ENCODE measurements at regions not wholly inside any gene's neighbourhood (a gene's known extent, or its start where the extent isn't known, plus 50 kb on each side); places are given as distances from the start of the nearest gene placed in this dataset.

- no peaks in the 10 kb centered on the region for H3K79me2 ChIP-seq (ENCODE audit: insufficient read depth, low read length)
- CTCF ChIA-PET = no interaction called here
- H3K9me2 ChIP-seq (ENCODE audit: insufficient read depth) = no peaks in the 10 kb centered on the region
- H2AFZ ChIP-seq (ENCODE audit: low read depth, low read length, poor library complexity, severe bottlenecking) = no peak overlapping the region
- no peaks in the 10 kb centered on the region for H3K9me3 ChIP-seq (ENCODE audit: control insufficient read depth in 1 of 2, insufficient read depth in 1 of 2, low read depth in 1 of 2, low read length in 2 of 2)
- H4K20me1 ChIP-seq (ENCODE audit: insufficient read depth) = no peaks in the 10 kb centered on the region
- no TSS peak for BruUV-seq (replicated peaks)
- POLR2A ChIA-PET = no interaction called here
- RAD21 ChIA-PET (ENCODE audit: low non-redundant PET in 1 of 2, low total read pairs in 2 of 2, uncharacterized antibody in 2 of 2, unreplicated experiment in 2 of 2) = no interaction called here
- no peak overlapping the region for H3K9ac ChIP-seq (ENCODE audit: low read length)
- H3K36me3 ChIP-seq (ENCODE audit: control insufficient read depth in 1 of 2, insufficient read depth in 2 of 2, low read length in 2 of 2) = no peaks in the 10 kb centered on the region
- no peak overlapping the region for H3K4me3 ChIP-seq (replicated peaks in 1 of 2; ENCODE audit: low read depth in 1 of 2, low read length in 2 of 2)
- intact Hi-C loops (cut with micrococcal nuclease) = no loop called here
- H3K4me2 ChIP-seq (ENCODE audit: low read length) = no peak overlapping the region
- no peaks in the 10 kb centered on the region for H3K4me1 ChIP-seq (ENCODE audit: control insufficient read depth in 1 of 2, insufficient read depth in 2 of 2, low read length in 2 of 2)
- peaks cover 57% of the 10 kb centered on the region for H3K27me3 ChIP-seq (ENCODE audit: insufficient read depth, low read length)
- DNase-seq (ENCODE audit: low read depth, low spot score) = no peak
- ATAC-seq = no peak
- H3K27ac ChIP-seq (ENCODE audit: low read depth, low read length) = no peak overlapping the region
- no peak for TF ChIP-seq EGR1 (IDR thresholded peaks at IDR 0.05; ENCODE audit: low read depth)
- no peak for TF ChIP-seq POLR2A (IDR thresholded peaks at IDR 0.05; ENCODE audit: borderline replicate concordance, extremely low read depth, insufficient read depth, insufficient read length)
- no peak for TF ChIP-seq CTCF (IDR thresholded peaks at IDR 0.05 in 2 of 3, conservative IDR thresholded peaks at IDR 0.05 in 1 of 3; ENCODE audit: borderline replicate concordance in 1 of 3, insufficient read depth in 1 of 3, low read depth in 2 of 3, low read length in 2 of 3)
- no peak for TF ChIP-seq REST (IDR thresholded peaks at IDR 0.05; ENCODE audit: low read depth)
- TF ChIP-seq ELF1 (IDR thresholded peaks at IDR 0.05; ENCODE audit: borderline replicate concordance, low read depth) = no peak
- no peak for TF ChIP-seq SIN3A (IDR thresholded peaks at IDR 0.05; ENCODE audit: low read depth)
- no peak for TF ChIP-seq EZH2 (IDR thresholded peaks at IDR 0.05)
- no peak for TF ChIP-seq RAD21 (IDR thresholded peaks at IDR 0.05; ENCODE audit: low read depth)
- no peak for TF ChIP-seq SRF (IDR thresholded peaks at IDR 0.05; ENCODE audit: low read depth)
- TF ChIP-seq JUND (IDR thresholded peaks at IDR 0.05) = no peak
- no peak for TF ChIP-seq EZH2phosphoT487 (IDR thresholded peaks at IDR 0.05; ENCODE audit: borderline replicate concordance)
- no peak for TF ChIP-seq CBX3 (IDR thresholded peaks at IDR 0.05; ENCODE audit: low read depth)
- TF ChIP-seq TCF7L2 (IDR thresholded peaks at IDR 0.05; ENCODE audit: borderline replicate concordance, extremely low read depth, insufficient read depth, insufficient read length) = no peak
- TF ChIP-seq, protein P1, sequence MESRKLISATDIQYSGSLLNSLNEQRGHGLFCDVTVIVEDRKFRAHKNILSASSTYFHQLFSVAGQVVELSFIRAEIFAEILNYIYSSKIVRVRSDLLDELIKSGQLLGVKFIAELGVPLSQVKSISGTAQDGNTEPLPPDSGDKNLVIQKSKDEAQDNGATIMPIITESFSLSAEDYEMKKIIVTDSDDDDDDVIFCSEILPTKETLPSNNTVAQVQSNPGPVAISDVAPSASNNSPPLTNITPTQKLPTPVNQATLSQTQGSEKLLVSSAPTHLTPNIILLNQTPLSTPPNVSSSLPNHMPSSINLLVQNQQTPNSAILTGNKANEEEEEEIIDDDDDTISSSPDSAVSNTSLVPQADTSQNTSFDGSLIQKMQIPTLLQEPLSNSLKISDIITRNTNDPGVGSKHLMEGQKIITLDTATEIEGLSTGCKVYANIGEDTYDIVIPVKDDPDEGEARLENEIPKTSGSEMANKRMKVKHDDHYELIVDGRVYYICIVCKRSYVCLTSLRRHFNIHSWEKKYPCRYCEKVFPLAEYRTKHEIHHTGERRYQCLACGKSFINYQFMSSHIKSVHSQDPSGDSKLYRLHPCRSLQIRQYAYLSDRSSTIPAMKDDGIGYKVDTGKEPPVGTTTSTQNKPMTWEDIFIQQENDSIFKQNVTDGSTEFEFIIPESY (IDR thresholded peaks at IDR 0.05; ENCODE audit: extremely low read depth, insufficient replicate concordance, low read length) = no peak
Observed at GRCh38 chr9:2907411-2907810, 63.5 kb upstream of the PUM3 start.

All from HCT116 (cell line).